H1 (cell line): ENCODE measurements at regions not wholly inside any gene's neighbourhood (a gene's known extent, or its start where the extent isn't known, plus 50 kb on each side); places are given as distances from the start of the nearest gene placed in this dataset.

Source experiments
- CTCF ChIA-PET: fragments of 300-600 bp; sonication (Branson Sonifier 250); formaldehyde crosslinking; loops from one replicate; lab custom pipeline; 2021; ENCODE audit not compliant: partially characterized antibody; lab: Charles Lee
- POLR2A ChIA-PET: fragments of 300-600 bp; sonication (Branson Sonifier 250); formaldehyde crosslinking; loops from one replicate; lab custom pipeline; 2021; ENCODE audit warnings: inconsistent platforms; ENCODE audit not compliant: partially characterized antibody; lab: Charles Lee
- DNase-seq, 2 experiments: peaks; one replicate each; pipeline versions ENCODE4 v3.0.0 to v3.0.0-alpha.2; 2010 to 2022; ENCODE audit warnings: low spot score in 2 of 2, low read depth in 1 of 2, mixed read lengths in 1 of 2
- FAIRE-seq: peaks from 2 replicates; lab custom pipeline; 2011; peaks lifted over from hg19 to GRCh38; lab: Jason Lieb, UNC
- H2AFZ ChIP-seq: 2 replicates; pipeline ENCODE4 v1.8.1; 2012; ENCODE audit warnings: low read length, inconsistent platforms
- H2AK5ac ChIP-seq: 2 replicates; pipeline ENCODE4 v1.6.1; 2013; ENCODE audit warnings: low read depth, low read length
- H2BK120ac ChIP-seq: replicated peaks from 2 replicates; pipeline ENCODE3; 2013; ENCODE audit warnings: low read depth, low read length, inconsistent platforms
- H2BK12ac ChIP-seq: 2 replicates; pipeline ENCODE4 v1.6.1; 2013; ENCODE audit warnings: low read depth, low read length
- H2BK15ac ChIP-seq: 2 replicates; pipeline ENCODE4 v1.6.1; 2013; ENCODE audit warnings: low read length
- H2BK20ac ChIP-seq: 2 replicates; pipeline ENCODE4 v1.6.1; 2013; ENCODE audit warnings: low read length
- H2BK5ac ChIP-seq: 2 replicates; pipeline ENCODE4 v1.6.1; 2013; ENCODE audit warnings: low read depth, low read length
- H3K14ac ChIP-seq: 2 replicates; pipeline ENCODE4 v1.6.1; 2013; ENCODE audit warnings: inconsistent platforms; ENCODE audit not compliant: insufficient read length
- H3K18ac ChIP-seq: 2 replicates; pipeline ENCODE4 v1.6.1; 2013; ENCODE audit warnings: low read length; ENCODE audit errors: extremely low read depth
- H3K23ac ChIP-seq: 2 replicates; pipeline ENCODE4 v1.6.1; 2013; ENCODE audit warnings: inconsistent platforms; ENCODE audit not compliant: insufficient read length
- H3K23me2 ChIP-seq: 2 replicates; pipeline ENCODE4 v1.6.1; 2013; ENCODE audit warnings: low read depth, low read length
- H3K27ac ChIP-seq: 2 replicates; pipeline ENCODE4 v1.6.1; 2011; ENCODE audit warnings: low read depth, low read length, inconsistent platforms
- H3K27me3 ChIP-seq, 4 experiments: replicated peaks in 1 of 4; 1 replicate in 1 of 4; 2 replicates in 3 of 4; pipeline versions ENCODE4 v1.6.1 to v1.8.1; 2011 to 2013; ENCODE audit warnings: low read length in 3 of 4, mild to moderate bottlenecking in 3 of 4, inconsistent platforms in 2 of 4, mixed read lengths in 2 of 4, moderate library complexity in 1 of 4; ENCODE audit not compliant: control insufficient read depth in 3 of 4, insufficient read depth in 3 of 4; ENCODE audit errors: extremely low read depth in 1 of 4
- H3K36me3 ChIP-seq, 4 experiments: 2 replicates each; pipeline versions ENCODE4 v1.6.1 to v1.8.1; 2011 to 2013; ENCODE audit warnings: mild to moderate bottlenecking in 4 of 4, low read length in 3 of 4, moderate library complexity in 2 of 4, control low read depth in 1 of 4, inconsistent platforms in 1 of 4; ENCODE audit not compliant: insufficient read depth in 4 of 4, control insufficient read depth in 2 of 4
- H3K4ac ChIP-seq: replicated peaks from 2 replicates; pipeline ENCODE3; 2013; ENCODE audit warnings: low read length, low read depth, mixed read lengths, inconsistent platforms; ENCODE audit not compliant: insufficient read length
- H3K4me1 ChIP-seq, 4 experiments: replicated peaks in 1 of 4; 1 replicate in 1 of 4; 2 replicates in 3 of 4; pipeline versions ENCODE4 v1.6.1 to v1.8.1; 2011 to 2013; ENCODE audit warnings: low read length in 3 of 4, inconsistent platforms in 2 of 4, mixed read lengths in 1 of 4; ENCODE audit not compliant: insufficient read depth in 4 of 4, control insufficient read depth in 3 of 4
- H3K4me2 ChIP-seq, 2 experiments: 2 replicates each; pipeline versions ENCODE4 v1.6.1 to v1.8.1; 2011 to 2013; ENCODE audit warnings: low read depth in 2 of 2, low read length in 2 of 2, control low read depth in 1 of 2, inconsistent platforms in 1 of 2, mild to moderate bottlenecking in 1 of 2; ENCODE audit not compliant: insufficient read depth in 1 of 2
- H3K4me3 ChIP-seq, 4 experiments: fragments of 200-600, 300-600 bp in 1 of 4; sonication (generic), shearing (Covaris generic), sonication (Bioruptor Twin) in 1 of 4; 2 replicates each; pipeline versions ENCODE4 v1.5.1 to v1.8.1; 2011 to 2016; ENCODE audit warnings: low read length in 4 of 4, low read depth in 3 of 4, control low read depth in 2 of 4, inconsistent platforms in 2 of 4, mild to moderate bottlenecking in 2 of 4, mixed read lengths in 1 of 4, moderate library complexity in 1 of 4; ENCODE audit not compliant: insufficient read depth in 2 of 4; ENCODE audit errors: extremely low read depth in 1 of 4
- H3K56ac ChIP-seq: replicated peaks from 2 replicates; pipeline ENCODE3; 2013; ENCODE audit warnings: low read depth, mild to moderate bottlenecking, mixed read lengths, low read length, inconsistent platforms; ENCODE audit not compliant: insufficient read length
- H3K79me1 ChIP-seq: 2 replicates; pipeline ENCODE4 v1.6.1; 2013; ENCODE audit warnings: low read depth, low read length, control low read depth
- H3K79me2 ChIP-seq, 2 experiments: 2 replicates each; pipeline versions ENCODE4 v1.6.1 to v1.8.1; 2012 to 2013; ENCODE audit warnings: low read length in 2 of 2, mild to moderate bottlenecking in 2 of 2, inconsistent platforms in 1 of 2; ENCODE audit not compliant: insufficient read depth in 2 of 2, control insufficient read depth in 1 of 2
- H3K9ac ChIP-seq, 4 experiments: replicated peaks in 1 of 4; 1 replicate in 1 of 4; 2 replicates in 3 of 4; pipeline versions ENCODE4 v1.6.1 to v1.8.1; 2011 to 2013; ENCODE audit warnings: low read depth in 3 of 4, low read length in 3 of 4, control low read depth in 2 of 4, mild to moderate bottlenecking in 2 of 4, moderate library complexity in 2 of 4, inconsistent platforms in 1 of 4; ENCODE audit errors: extremely low read depth in 1 of 4
- H3K9me3 ChIP-seq, 2 experiments: 2 replicates each; pipeline versions ENCODE4 v1.6.1 to v1.8.1; 2012 to 2013; ENCODE audit warnings: mild to moderate bottlenecking in 2 of 2, moderate library complexity in 2 of 2, control low read depth in 1 of 2, inconsistent platforms in 1 of 2, low read depth in 1 of 2, low read length in 1 of 2, mixed read lengths in 1 of 2; ENCODE audit not compliant: insufficient read depth in 2 of 2
- H4K20me1 ChIP-seq, 2 experiments: replicated peaks in 1 of 2; 2 replicates each; pipeline versions ENCODE3 to v1.8.1; 2011 to 2013; ENCODE audit warnings: inconsistent platforms in 2 of 2, low read length in 2 of 2, mild to moderate bottlenecking in 1 of 2; ENCODE audit not compliant: insufficient read depth in 2 of 2, control insufficient read depth in 1 of 2
- H4K5ac ChIP-seq: 2 replicates; pipeline ENCODE4 v1.6.1; 2013; ENCODE audit warnings: low read length, low read depth, mixed read lengths, inconsistent platforms; ENCODE audit not compliant: insufficient read length
- H4K8ac ChIP-seq: 2 replicates; pipeline ENCODE4 v1.8.0; 2013; ENCODE audit warnings: mild to moderate bottlenecking, moderate library complexity, low read length, inconsistent platforms; ENCODE audit not compliant: insufficient read depth; ENCODE audit errors: extremely low read depth
- H4K91ac ChIP-seq: replicated peaks from 2 replicates; pipeline ENCODE3; 2013; ENCODE audit warnings: low read length, mixed read lengths, inconsistent platforms; ENCODE audit not compliant: insufficient read length
- CBX8 ChIP-seq: fragments of 300-800, 300-1000 bp; sonication (generic); IDR thresholded peaks from 2 replicates; pipeline ENCODE4 v1.7.1; 2016; ENCODE audit warnings: low read depth, low read length, borderline replicate concordance
- CREB1 ChIP-seq: IDR thresholded peaks from 2 replicates; pipeline ENCODE4 v1.6.1; 2012; ENCODE audit warnings: inconsistent platforms
- EP300 ChIP-seq, 2 experiments: IDR thresholded peaks; 1 replicate in 1 of 2; 2 replicates in 1 of 2; pipeline ENCODE4 v1.6.1; 2011 to 2012; ENCODE audit warnings: low read depth in 2 of 2, low read length in 2 of 2, mild to moderate bottlenecking in 2 of 2, borderline replicate concordance in 1 of 2, inconsistent platforms in 1 of 2, moderate library complexity in 1 of 2
- EZH2 ChIP-seq: fragments of 200-600 bp; sonication (generic); IDR thresholded peaks from 2 replicates; pipeline ENCODE4 v1.7.1; 2012; ENCODE audit warnings: low read depth, mild to moderate bottlenecking, moderate library complexity, low read length, inconsistent platforms; ENCODE audit not compliant: severe bottlenecking
- MAX ChIP-seq: IDR thresholded peaks from 2 replicates; pipeline ENCODE4 v1.6.1; 2012; ENCODE audit warnings: inconsistent platforms
- NANOG ChIP-seq: IDR thresholded peaks from 2 replicates; pipeline ENCODE4 v1.6.1; 2011; ENCODE audit warnings: low read length, low read depth, mild to moderate bottlenecking, inconsistent platforms; ENCODE audit not compliant: insufficient read depth, poor library complexity, severe bottlenecking
- RAD21 ChIP-seq, 2 experiments: IDR thresholded peaks in 1 of 2; conservative IDR thresholded peaks in 1 of 2; 2 replicates each; pipeline ENCODE4 v1.6.1; 2011; ENCODE audit warnings: low read depth in 2 of 2, low read length in 2 of 2, improper control_type of control experiment in 1 of 2, inconsistent platforms in 1 of 2, mild to moderate bottlenecking in 1 of 2, moderate library complexity in 1 of 2
- SIN3A ChIP-seq, 2 experiments: IDR thresholded peaks in 1 of 2; conservative IDR thresholded peaks in 1 of 2; 2 replicates each; pipeline ENCODE4 v1.6.1; 2011 to 2012; ENCODE audit warnings: low read length in 2 of 2, improper control_type of control experiment in 1 of 2, low read depth in 1 of 2, mild to moderate bottlenecking in 1 of 2
- SIX5 ChIP-seq: IDR thresholded peaks from 2 replicates; pipeline ENCODE4 v1.6.1; 2011; ENCODE audit warnings: mild to moderate bottlenecking, low read depth, low read length
- TAF1 ChIP-seq: IDR thresholded peaks from 2 replicates; pipeline ENCODE4 v1.6.1; 2011; ENCODE audit warnings: mild to moderate bottlenecking, low read depth, low read length
- USF2 ChIP-seq: IDR thresholded peaks from 2 replicates; pipeline ENCODE4 v1.6.1; 2011; ENCODE audit warnings: low read length, improper control_type of control experiment
- YY1 ChIP-seq: IDR thresholded peaks from 2 replicates; pipeline ENCODE4 v1.6.1; 2011; ENCODE audit warnings: low read depth, mild to moderate bottlenecking, low read length
- WGBS, 2 experiments: shearing (Covaris generic) in 1 of 2; methylation state at CpG; one replicate each; pipeline versions ENCODE4 v1.1.6 to v1.1.7; 2013 to 2015; ENCODE audit warnings: low lambda C conversion rate in 2 of 2, mixed read lengths in 2 of 2, inconsistent platforms in 1 of 2, low coverage in 1 of 2, missing lambda C conversion rate in 1 of 2; ENCODE audit not compliant: insufficient replicate concordance in 2 of 2, insufficient coverage in 1 of 2, insufficient read length in 1 of 2; ENCODE audit errors: extremely low coverage in 1 of 2, missing lambda C conversion rate in 1 of 2; 5-methylcytosine and 5-hydroxymethylcytosine counted together

GRCh38 chr14:65168840-65169239 is 66.5 kb upstream of the MAX start:
- FAIRE-seq (peak; percentile 24), DNase-seq (no peak)
- no peaks in the 10 kb centered on the region for H3K27me3 ChIP-seq
- H3K4me2 ChIP-seq, result no peak overlapping the region
- no peak overlapping the region for H3K9ac ChIP-seq
- no peaks in the 10 kb centered on the region for H3K79me1 ChIP-seq
- H3K79me2 ChIP-seq, result no peaks in the 10 kb centered on the region
- H3K4me3 ChIP-seq, result no peak overlapping the region
- no peak overlapping the region for H3K27ac ChIP-seq
- H3K4me1 ChIP-seq, result peaks cover under 1 to 4% (median 2%) of the 10 kb centered on the region in 4 experiments; a peak in 6 of 7 replicates
- H3K23ac ChIP-seq, result no peak overlapping the region
- H4K5ac ChIP-seq, result no peak overlapping the region
- WGBS, 2 experiments, result 57% methylated on average over 3 of the region's 3 CpGs; no CpG with 5 or more reads in 1 of the 2 experiments
- H4K20me1 ChIP-seq, result peaks cover 0 to under 1% of the 10 kb centered on the region in 2 experiments
- no peak overlapping the region for H2BK20ac ChIP-seq
- H2BK120ac ChIP-seq, result no peak overlapping the region
- POLR2A ChIA-PET, result interaction anchor here (0.6 kb wide), 1 partner anchor 603 kb away, joined by 3 read pairs; no protein-coding TSS in a partner anchor
- H2BK15ac ChIP-seq, result no peak overlapping the region
- CTCF ChIA-PET, result interaction anchor here (0.6 to 2.4 kb wide), 14 partner anchors 14 to 803 kb away, joined by 3 to 13 read pairs (median 3); partner anchors contain the start of gene FUT8
- H3K36me3 ChIP-seq, result no peaks in the 10 kb centered on the region
- H3K23me2 ChIP-seq, result peaks cover 2% of the 10 kb centered on the region; the same call in 1 of the 2 replicates
- no peak overlapping the region for H2BK5ac ChIP-seq
- H2BK12ac ChIP-seq, result no peak overlapping the region
- no peak overlapping the region for H2AFZ ChIP-seq
- no peak overlapping the region for H3K14ac ChIP-seq
- no peaks in the 10 kb centered on the region for H3K9me3 ChIP-seq
- no peak overlapping the region for H4K8ac ChIP-seq
- H3K4ac ChIP-seq, result no peak overlapping the region
- no peak overlapping the region for H2AK5ac ChIP-seq
- no peak overlapping the region for H4K91ac ChIP-seq
- no peak overlapping the region for H3K56ac ChIP-seq
- no peak overlapping the region for H3K18ac ChIP-seq
- no peak for TF ChIP-seq RAD21 (IDR thresholded peaks at IDR 0.05 in 1 of 2, conservative IDR thresholded peaks at IDR 0.05 in 1 of 2; ENCODE audit: low read depth in 2 of 2, low read length in 2 of 2)
- TF ChIP-seq SIN3A (conservative IDR thresholded peaks at IDR 0.05 in 1 of 2, IDR thresholded peaks at IDR 0.05 in 1 of 2; ENCODE audit: low read depth in 1 of 2, low read length in 2 of 2), result no peak
- peak; percentile 40; the same call in 1 of the 2 replicates for TF ChIP-seq USF2
- no peak for TF ChIP-seq NANOG
- no peak for TF ChIP-seq EZH2
- TF ChIP-seq TAF1, result no peak
- TF ChIP-seq EP300 (IDR thresholded peaks at IDR 0.05; ENCODE audit: borderline replicate concordance in 1 of 2, low read depth in 2 of 2, low read length in 2 of 2), result no peak
- TF ChIP-seq SIX5, result peak; percentile 38; the same call in 1 of the 2 replicates
- TF ChIP-seq YY1, result no peak
- peak; percentile 70; the same call in 1 of the 2 replicates for TF ChIP-seq MAX
- no peak for TF ChIP-seq CREB1
- TF ChIP-seq CBX8, result no peak
